K562 (cell line): ENCODE measurements at regions not wholly inside any gene's neighbourhood (a gene's known extent, or its start where the extent isn't known, plus 50 kb on each side); places are given as distances from the start of the nearest gene placed in this dataset.

ENCODE experiments used
- ATAC-seq: fragments of 200-7000 bp; cut with Tn5 transposase; 3 replicates; pipeline ENCODE4 v1.9.1; 2020; ENCODE audit warnings: moderate library complexity
- BruUV-seq: library from RNA; stranded (reverse); fragments of 400-500 nt; replicated peaks from 2 replicates; lab custom pipeline; 2021; lab: Mats Ljungman, UMichigan
- CTCF ChIA-PET: fragments of 300-600 bp; formaldehyde crosslinking; extraction: SDS; loops from one replicate; lab custom pipeline; 2021; ENCODE audit warnings: low intra/inter-chr PET ratio; lab: Yijun Ruan, JAX
- POLR2A ChIA-PET: fragments of 300-600, 350-650 bp; sonication (Branson Sonifier 250); formaldehyde crosslinking; extraction: SDS; loops from one replicate; lab custom pipeline; 2021; ENCODE audit warnings: antibody characterized with exemption, inconsistent platforms; lab: Yijun Ruan, JAX
- DNase-seq, 4 experiments: peaks; one replicate each; pipeline versions ENCODE4 v3.0.0 to v3.0.0-alpha.2; 2011 to 2018; ENCODE audit warnings: low spot score in 3 of 4, mixed read lengths in 3 of 4; ENCODE audit errors: extremely low read depth in 1 of 4
- FAIRE-seq: peaks from 2 replicates; lab custom pipeline; 2011; peaks lifted over from hg19 to GRCh38; lab: Jason Lieb, UNC
- H2AFZ ChIP-seq: 2 replicates; pipeline ENCODE4 v1.6.0; 2011; ENCODE audit warnings: low read depth, low read length, control low read depth, inconsistent platforms
- H3K27ac ChIP-seq: fragments of 200-600 bp; 3 replicates; pipeline ENCODE4 v1.8.0; 2011; ENCODE audit warnings: low read depth, mild to moderate bottlenecking, control low read depth, inconsistent platforms, low read length, moderate library complexity, mixed read lengths; ENCODE audit errors: extremely low read depth
- H3K27me3 ChIP-seq, 2 experiments: fragments of 300-600 bp in 1 of 2; 2 replicates in 1 of 2; 3 replicates in 1 of 2; pipeline versions ENCODE4 v1.6.0 to v1.8.0; 2011; ENCODE audit warnings: inconsistent platforms in 2 of 2, low read length in 2 of 2, mild to moderate bottlenecking in 1 of 2, mixed read lengths in 1 of 2, moderate library complexity in 1 of 2; ENCODE audit not compliant: control insufficient read depth in 2 of 2, insufficient read depth in 2 of 2
- H3K36me3 ChIP-seq: fragments of 300-600 bp; 3 replicates; pipeline ENCODE4 v1.8.0; 2011; ENCODE audit warnings: mild to moderate bottlenecking, low read length, inconsistent platforms; ENCODE audit not compliant: control insufficient read depth, insufficient read depth
- H3K4me1 ChIP-seq, 2 experiments: fragments of 200-600 bp in 1 of 2; replicated peaks in 1 of 2; 2 replicates in 1 of 2; 3 replicates in 1 of 2; pipeline versions ENCODE4 v1.5.1 to v1.8.0; 2011; ENCODE audit warnings: inconsistent platforms in 2 of 2, low read length in 2 of 2, mild to moderate bottlenecking in 1 of 2, mixed read lengths in 1 of 2, moderate library complexity in 1 of 2; ENCODE audit not compliant: control insufficient read depth in 2 of 2, insufficient read depth in 2 of 2
- H3K4me2 ChIP-seq: 2 replicates; pipeline ENCODE4 v1.6.1; 2011; ENCODE audit warnings: low read length, control low read depth, inconsistent platforms, mixed read lengths; ENCODE audit not compliant: insufficient read depth
- H3K4me3 ChIP-seq: fragments of 200-600 bp; sonication (generic), shearing (Covaris generic); 2 replicates; pipeline ENCODE4 v1.5.1; 2016; ENCODE audit warnings: control low read depth, inconsistent platforms
- H3K79me2 ChIP-seq: fragments of 200-600 bp; 3 replicates; pipeline ENCODE4 v1.8.0; 2011; ENCODE audit warnings: low read length, inconsistent platforms; ENCODE audit not compliant: control insufficient read depth, insufficient read depth
- H3K9ac ChIP-seq, 2 experiments: 2 replicates each; pipeline versions ENCODE4 v1.6.0 to v1.6.1; 2011; ENCODE audit warnings: low read depth in 2 of 2, low read length in 2 of 2, control low read depth in 1 of 2, inconsistent platforms in 1 of 2, mild to moderate bottlenecking in 1 of 2, mixed read lengths in 1 of 2; ENCODE audit not compliant: insufficient read depth in 1 of 2
- H3K9me1 ChIP-seq: one replicate; pipeline ENCODE4 v1.6.0; 2011; ENCODE audit warnings: inconsistent platforms, mild to moderate bottlenecking, low read length, moderate library complexity; ENCODE audit not compliant: control insufficient read depth, insufficient read depth
- H3K9me3 ChIP-seq: replicated peaks from 2 replicates; pipeline ENCODE4 v1.5.1; 2011; ENCODE audit warnings: low read depth, low read length, inconsistent platforms; ENCODE audit not compliant: control insufficient read depth, insufficient read depth
- H4K20me1 ChIP-seq: replicated peaks from 2 replicates; pipeline ENCODE4 v1.6.1; 2011; ENCODE audit warnings: low read length, inconsistent platforms, mixed read lengths; ENCODE audit not compliant: control insufficient read depth, insufficient read depth
- POLR2G ChIP-seq: fragments of 200-400 bp; formaldehyde crosslinking; IDR thresholded peaks from 2 replicates; pipeline ENCODE4 v1.6.1; 2017; ENCODE audit warnings: low read depth, mild to moderate bottlenecking, antibody characterized with exemption, low read length, moderate library complexity
- PREB ChIP-seq: sonication (generic); formaldehyde crosslinking; IDR thresholded peaks from 2 replicates; pipeline ENCODE4 v1.8.1; 2023; ENCODE audit warnings: mild to moderate bottlenecking, missing genetic modification reagents
- RBFOX2 ChIP-seq: fragments of 200-400 bp; formaldehyde crosslinking; IDR thresholded peaks from 2 replicates; pipeline ENCODE4 v1.6.1; 2017; ENCODE audit warnings: low read depth, mild to moderate bottlenecking, low read length, moderate library complexity
- TAF15 ChIP-seq: fragments of 200-400 bp; formaldehyde crosslinking; IDR thresholded peaks from 2 replicates; pipeline ENCODE4 v1.6.1; 2017; ENCODE audit warnings: mild to moderate bottlenecking, low read depth, low read length, moderate library complexity
- TAF9B ChIP-seq: fragments of 450-650 bp; IDR thresholded peaks from 2 replicates; pipeline ENCODE4 v1.6.1; 2018; ENCODE audit warnings: mild to moderate bottlenecking; ENCODE audit not compliant: partially characterized antibody
- ZNF224 ChIP-seq: sonication (generic); formaldehyde crosslinking; IDR thresholded peaks from 2 replicates; pipeline ENCODE4 v1.8.0; 2022; ENCODE audit warnings: mild to moderate bottlenecking, missing genetic modification reagents
- ZNF311 ChIP-seq: fragments of 250-450 bp; sonication (Bioruptor Pico); IDR thresholded peaks from 2 replicates; pipeline ENCODE4 v1.4.0; 2020; ENCODE audit warnings: mild to moderate bottlenecking, moderate library complexity
- WGBS: fragments of 100-300 bp; shearing (Covaris generic); methylation state at CpG from one replicate; pipeline ENCODE4 v1.1.6; 2016; ENCODE audit warnings: low coverage, mixed read lengths; ENCODE audit not compliant: insufficient coverage; ENCODE audit errors: missing lambda C conversion rate; 5-methylcytosine and 5-hydroxymethylcytosine counted together
- in situ Hi-C: fragments of 300-500 bp; cut with MboI; formaldehyde crosslinking; loops from 4 replicates; pipeline ENCODE4 v1.15.0; 2018; ENCODE audit warnings: inconsistent platforms, mixed read lengths
- intact Hi-C: fragments of 100-400 bp; cut with micrococcal nuclease; formaldehyde crosslinking; loops from 2 replicates; pipeline ENCODE4 v1.14.2; 2022

DNA sequence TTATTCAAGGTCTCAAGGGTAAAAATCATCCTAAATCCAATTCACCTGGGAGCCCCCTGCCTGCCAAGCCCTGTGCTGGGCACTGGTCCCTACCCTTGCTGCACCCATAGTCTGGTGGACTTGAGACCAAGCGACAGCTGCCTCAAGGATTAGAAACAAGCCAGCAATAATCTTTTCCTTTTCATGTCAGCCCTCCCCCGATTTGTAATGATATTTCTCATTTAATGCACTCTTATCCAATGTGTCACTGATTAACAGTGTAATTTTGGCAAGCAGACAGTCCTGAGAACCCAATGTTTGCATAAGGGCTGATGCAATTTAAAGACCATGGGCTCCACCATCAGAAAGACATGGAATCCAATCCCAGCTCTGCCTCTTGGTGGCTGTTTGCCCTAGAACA lies 108.9 kb downstream of the ACTL7B start:
- no peak for ATAC-seq
- H2AFZ ChIP-seq = no peak overlapping the region
- H3K4me3 ChIP-seq = no peak overlapping the region
- H4K20me1 ChIP-seq = no peaks in the 10 kb centered on the region
- H3K27me3 ChIP-seq = peaks cover 6 to 8% of the 10 kb centered on the region in 2 experiments; a peak in 4 of 5 replicates
- in situ Hi-C loops = no loop called here
- BruUV-seq = no TSS peak
- no peaks in the 10 kb centered on the region for H3K79me2 ChIP-seq
- no peaks in the 10 kb centered on the region for H3K9me1 ChIP-seq
- no peaks in the 10 kb centered on the region for H3K9me3 ChIP-seq
- no peak overlapping the region for H3K9ac ChIP-seq
- no peak overlapping the region for H3K4me2 ChIP-seq
- CTCF ChIA-PET = no interaction called here
- 0% methylated on average over 2 of the region's 2 CpGs for WGBS
- TF ChIP-seq POLR2G = no peak
- TF ChIP-seq ZNF311 = no peak
- TF ChIP-seq TAF9B = no peak
- no peak for TF ChIP-seq PREB (CRISPR knock-in tag)
- TF ChIP-seq RBFOX2 = no peak
- no peak for TF ChIP-seq TAF15
- TF ChIP-seq ZNF224 = no peak
- TF ChIP-seq, all 486 proteins: peak for 0
- H3K4me1 ChIP-seq = no peaks in the 10 kb centered on the region
- H3K36me3 ChIP-seq = no peaks in the 10 kb centered on the region
- FAIRE-seq (no peak), DNase-seq (no peak)
- POLR2A ChIA-PET = no interaction called here
- intact Hi-C loops = no loop called here
- H3K27ac ChIP-seq = no peak overlapping the region
